ENCODE measurements at regions not wholly inside any gene's neighbourhood (a gene's known extent, or its start where the extent isn't known, plus 50 kb on each side); places are given as distances from the start of the nearest gene placed in this dataset.

GRCh38 chr2:217468042-217468830 lies 534.6 kb downstream of the TNS1 start:
- DNase-seq, result no peak

DNA sequence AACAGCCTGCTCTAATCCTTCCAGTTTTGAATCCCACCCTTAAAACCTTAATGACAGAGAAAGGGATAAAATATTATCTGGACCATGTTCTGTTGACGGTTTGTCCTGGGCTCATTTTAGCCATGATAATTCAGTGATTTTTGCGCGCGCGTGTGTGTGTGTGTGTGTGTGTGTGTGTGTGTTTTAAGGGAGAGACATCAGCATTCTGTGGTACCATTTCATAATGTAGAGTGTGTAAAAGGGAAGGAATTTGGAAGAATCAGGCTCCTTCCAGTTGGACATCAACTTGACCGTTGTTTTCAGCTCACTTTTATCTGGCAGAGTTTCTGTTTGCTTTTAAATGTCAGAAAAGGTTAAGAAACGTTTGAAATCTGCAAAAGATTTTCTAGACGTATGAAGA lies 535.5 kb downstream of the TNS1 start:
- no peak for DNase-seq

DNA sequence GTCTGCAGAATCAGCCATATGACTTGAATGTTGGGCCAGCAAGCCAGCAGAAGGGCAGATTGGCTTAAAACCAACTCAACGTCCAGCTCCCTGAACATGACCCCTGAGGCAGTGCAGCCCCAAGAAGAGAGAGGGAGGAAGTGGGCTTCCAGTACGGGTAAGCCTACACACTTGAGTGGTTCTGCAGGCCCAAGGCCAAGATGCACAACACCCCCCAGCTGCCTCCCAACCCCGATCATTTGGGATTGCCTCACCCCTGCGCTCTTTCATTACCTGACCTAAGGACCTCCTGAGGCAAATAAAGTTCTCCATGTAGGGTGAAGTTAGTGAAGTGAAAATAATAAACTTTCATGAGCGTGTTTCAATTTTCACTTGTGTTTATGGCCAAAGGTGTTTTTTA lies 536.0 kb downstream of the TNS1 start:
- DNase-seq, result no peak

- no peak for DNase-seq
Measured at GRCh38 chr2:217466104-217466503, 536.7 kb downstream of the TNS1 start.

DNA sequence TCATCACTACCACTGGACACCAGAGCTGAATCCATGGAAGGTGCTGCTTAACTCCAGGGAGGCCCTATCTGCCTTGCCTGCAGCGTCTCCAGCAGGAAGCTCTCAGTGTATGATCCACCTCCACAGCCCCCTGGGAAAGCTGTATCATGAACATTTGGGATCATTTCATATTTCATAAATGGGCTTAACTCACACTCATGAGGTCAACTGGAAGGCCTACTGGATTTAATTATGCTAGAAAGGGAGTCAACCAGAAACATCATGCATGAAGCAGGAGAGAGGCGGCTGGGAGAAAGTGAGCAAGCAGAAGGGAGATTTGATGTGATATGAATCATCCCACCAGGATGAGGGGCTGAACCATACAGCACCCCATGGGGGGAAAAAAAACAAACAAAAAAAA lies 537.7 kb downstream of the TNS1 start:
- DNase-seq, result no peak

GRCh38 chr2:217463402-217464075 lies 539.3 kb downstream of the TNS1 start:
- no peak for DNase-seq

- no peak for DNase-seq
Measured at GRCh38 chr2:217462121-217462520, 540.7 kb downstream of the TNS1 start.

GRCh38 chr2:217461674-217462073 lies 541.1 kb downstream of the TNS1 start:
- DNase-seq, result no peak

DNA sequence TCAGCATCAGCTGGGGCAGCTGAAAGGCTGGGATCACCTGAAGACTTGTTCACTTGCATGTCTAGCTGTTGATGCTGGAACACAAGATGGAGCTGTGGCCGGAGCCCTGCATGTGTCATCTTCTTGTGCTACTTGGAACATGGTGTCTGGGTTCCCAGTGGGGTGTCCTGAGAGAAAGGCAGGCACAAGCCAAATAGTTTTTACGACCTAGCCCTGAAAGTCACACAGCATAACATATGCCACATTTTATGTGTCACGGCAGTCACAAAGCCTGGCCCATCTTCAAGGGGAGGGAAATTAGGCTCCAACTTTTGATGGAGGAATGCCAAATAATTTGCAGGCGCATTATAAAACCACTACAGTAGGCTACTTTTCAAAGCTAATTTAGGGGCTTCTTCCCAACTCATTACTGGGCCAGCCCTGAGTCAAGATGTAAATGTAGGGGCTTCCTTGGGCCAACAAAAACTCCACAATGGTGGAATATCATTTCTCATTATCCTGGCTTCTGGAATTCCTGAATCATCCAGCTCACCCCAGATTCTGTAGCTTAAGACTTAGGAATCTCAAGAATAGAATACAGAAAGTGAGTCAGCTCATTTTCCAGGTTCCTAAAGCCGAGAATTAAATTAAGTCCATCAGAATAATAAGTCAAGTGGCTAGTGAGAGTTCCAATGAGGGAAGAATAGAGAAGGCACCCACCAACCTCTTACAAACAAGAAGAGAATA lies 543.0 kb downstream of the TNS1 start:
- DNase-seq, result no peak

DNA sequence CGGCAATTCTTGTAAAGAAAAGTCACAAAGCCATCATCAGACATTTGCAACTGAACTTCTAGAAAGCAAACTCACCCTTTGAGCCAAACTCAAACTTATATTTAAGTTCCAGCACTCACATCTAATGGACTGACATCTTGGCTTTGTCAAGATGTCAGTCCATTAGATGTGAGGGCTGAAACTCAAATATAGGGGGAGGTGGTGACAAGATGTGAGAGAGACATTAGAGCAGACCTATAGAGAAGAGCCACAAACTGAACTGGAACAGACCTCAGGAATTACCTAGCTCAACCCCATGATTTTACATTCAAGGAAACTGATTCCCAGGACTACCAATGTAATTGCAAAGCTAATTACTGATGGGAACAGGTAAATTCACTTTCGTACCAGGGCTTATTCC lies 543.8 kb downstream of the TNS1 start:
- DNase-seq, result no peak

DNA sequence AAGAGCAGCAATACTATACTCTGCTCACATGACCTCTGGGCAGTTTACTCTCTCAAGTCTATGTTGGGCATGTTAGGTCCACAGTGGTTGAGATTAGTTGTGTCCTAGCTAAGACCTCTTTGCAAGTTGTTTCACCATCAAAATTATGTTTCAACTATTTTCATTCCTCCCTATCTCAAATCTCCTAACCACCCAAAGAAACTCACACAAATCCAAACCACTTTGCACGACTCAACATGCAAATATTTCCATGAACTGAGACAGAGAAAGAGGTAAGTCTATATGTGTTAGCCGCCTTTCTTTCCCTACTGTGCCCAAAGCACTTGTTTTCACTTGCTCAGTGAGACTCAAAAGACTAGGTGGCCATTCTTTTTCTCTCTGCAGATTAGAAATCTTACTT lies 546.8 kb downstream of the TNS1 start:
- no peak for DNase-seq

GRCh38 chr2:217452928-217453327 lies 549.9 kb downstream of the TNS1 start:
- DNase-seq, result no peak

GRCh38 chr2:217451666-217452065 lies 551.1 kb downstream of the TNS1 start:
- no peak for DNase-seq

- no peak for DNase-seq
Measured at GRCh38 chr2:217449444-217449843, 553.4 kb downstream of the TNS1 start.

GRCh38 chr2:217448860-217449259 lies 553.9 kb downstream of the TNS1 start:
- DNase-seq, result no peak

DNA sequence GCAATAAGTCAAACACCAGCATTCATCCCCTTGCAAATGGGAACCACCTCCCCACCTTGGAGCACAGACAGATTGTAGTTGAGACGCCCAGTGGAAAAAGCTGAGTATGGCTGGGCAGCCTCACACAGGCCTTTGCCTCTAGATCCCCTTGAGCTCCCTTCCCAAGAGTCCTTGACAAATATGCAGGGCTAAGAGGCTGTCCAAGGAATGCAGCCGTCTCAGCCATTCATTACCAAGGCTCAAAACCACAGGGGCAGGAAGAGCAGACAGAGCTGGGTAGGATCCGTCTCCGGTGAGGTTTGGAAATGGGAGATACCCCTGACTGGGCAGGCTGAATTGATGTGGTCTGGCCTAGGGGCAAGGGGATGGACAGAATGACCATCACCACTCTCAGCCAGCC lies 557.1 kb downstream of the TNS1 start:
- DNase-seq, result no peak

DNA sequence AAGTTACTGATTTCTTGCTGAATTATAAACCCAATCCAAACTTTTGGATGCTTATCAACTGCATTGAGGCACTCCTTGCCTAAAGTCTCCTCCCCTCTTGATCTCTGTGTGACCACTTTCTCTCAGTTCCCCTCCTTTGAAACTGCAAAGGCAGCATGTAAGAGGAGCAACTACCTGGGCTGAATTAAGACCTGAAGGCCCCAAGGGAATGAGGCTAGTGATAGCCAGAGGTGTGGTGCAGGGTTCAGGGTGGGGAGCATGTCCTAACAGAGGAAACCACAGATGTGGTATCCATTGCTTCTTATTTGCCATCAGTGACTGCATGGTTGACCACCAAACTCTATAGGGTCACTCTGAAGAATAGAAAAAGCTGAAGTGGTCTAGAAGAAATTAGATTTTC lies 557.9 kb downstream of the TNS1 start:
- DNase-seq, result no peak

DNA sequence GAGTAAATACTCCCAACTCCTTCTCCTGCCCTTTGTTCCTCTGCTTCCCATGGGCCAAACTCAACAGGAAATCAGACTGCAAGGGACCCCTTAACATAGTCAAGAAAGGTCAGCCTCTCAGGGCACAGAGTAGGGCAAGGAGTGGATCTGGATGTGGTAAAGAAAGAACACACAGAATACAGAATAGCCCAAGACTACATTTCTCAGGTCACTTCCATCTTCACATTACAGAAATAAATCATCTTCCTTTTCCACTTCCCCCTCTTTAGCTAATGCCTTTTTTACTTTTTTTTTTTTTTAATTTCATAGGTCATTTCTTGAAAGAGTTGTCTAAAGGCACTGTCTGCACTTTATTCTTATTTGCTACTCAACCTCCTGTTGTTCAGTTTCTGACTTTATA lies 558.3 kb downstream of the TNS1 start:
- DNase-seq, result no peak

GRCh38 chr2:217443601-217444000 lies 559.2 kb downstream of the TNS1 start:
- DNase-seq, result no peak

DNA sequence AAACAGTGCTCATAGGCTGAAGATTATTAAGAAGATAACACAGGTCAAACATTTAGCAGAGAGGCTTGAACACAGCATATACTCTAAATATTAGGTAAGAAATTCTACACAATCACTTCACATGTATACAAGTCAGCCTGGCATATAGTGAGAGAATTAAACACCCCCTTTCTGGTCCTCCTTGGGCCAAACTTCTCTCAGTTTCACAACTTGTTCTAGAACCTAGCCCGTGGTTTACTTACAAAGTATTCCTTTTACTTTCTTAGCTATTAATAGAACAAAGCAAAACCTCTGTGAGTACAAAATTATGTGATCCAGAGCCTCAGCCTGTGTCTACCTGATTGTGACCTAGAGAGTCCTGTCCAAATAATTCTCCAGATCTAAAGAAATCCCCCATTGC lies 562.8 kb downstream of the TNS1 start:
- DNase-seq, result no peak

- DNase-seq, result no peak
Measured at GRCh38 chr2:217438821-217439220, 564.0 kb downstream of the TNS1 start.

DNA sequence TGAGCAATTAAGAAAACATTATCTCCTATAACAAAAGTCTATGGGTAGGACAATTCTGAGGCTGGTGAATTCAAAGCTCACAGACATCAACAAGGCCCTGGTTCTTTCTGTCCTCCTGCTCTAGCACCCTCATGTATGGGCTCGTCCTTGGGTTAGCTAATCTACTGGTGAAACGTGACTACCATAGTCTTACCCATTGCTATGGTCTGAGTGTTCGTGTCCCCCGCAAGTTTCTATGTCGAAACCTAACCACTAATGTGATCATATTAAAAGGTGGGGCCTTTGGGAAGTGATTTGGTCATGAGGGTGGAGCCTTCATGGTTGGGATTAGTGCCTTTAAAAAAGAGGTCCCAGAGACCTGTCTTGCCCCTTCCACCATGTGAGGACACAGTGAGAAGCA lies 564.7 kb downstream of the TNS1 start:
- no peak for DNase-seq

DNA sequence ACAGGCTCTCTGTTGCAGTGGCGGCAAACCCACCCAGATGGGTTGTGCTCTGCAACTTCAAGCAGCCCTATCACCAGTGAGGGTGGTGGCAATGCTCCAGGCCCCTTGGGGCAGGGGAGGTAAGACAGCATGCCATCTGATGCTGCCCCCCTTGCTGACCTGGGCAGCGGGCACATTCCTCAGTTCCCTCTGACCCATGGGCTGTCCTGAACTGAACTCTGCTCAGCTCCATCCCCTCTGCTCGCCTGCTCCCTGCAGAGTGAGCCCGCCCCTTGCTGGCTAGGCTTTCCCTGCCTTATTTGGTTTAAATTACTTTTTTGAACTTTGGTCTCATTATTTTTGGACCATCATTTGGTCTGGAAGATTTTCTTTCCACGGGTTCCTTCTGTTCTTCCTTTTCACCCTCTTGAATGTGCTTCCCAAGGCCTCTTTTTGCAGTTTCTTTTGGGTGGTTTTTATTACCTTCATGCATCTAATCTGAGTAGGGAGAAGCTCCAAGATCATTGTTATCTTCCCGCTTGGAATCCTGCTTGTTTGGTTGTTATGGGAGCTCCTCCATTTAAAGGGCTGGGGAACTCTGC lies 565.4 kb downstream of the TNS1 start:
- DNase-seq, result no peak

DNA sequence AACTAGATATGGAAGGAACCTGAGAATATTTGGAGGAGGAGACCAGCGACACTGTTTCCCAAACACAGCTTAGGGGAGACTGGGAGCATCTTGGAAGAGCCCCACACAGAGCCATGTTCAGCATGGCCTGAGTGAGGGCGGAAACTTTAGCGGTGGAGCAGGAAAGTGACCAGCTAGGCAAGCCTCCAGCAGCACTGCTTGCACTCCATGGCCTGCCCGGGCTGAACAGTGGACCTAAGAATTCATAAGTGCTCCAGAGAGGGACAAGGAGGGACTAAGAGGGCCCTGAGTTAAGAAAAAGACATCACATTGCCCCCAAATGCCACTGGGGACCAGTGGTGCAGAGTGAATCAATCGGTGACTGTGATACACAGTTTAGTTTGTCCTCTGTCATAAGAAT lies 566.4 kb downstream of the TNS1 start:
- no peak for DNase-seq

Measured in activated CD4-positive, alpha-beta T cell treated with anti-CD3 and anti-CD28 coated beads, Interleukin-10, Interleukin-2, amounts not matched to agents 100 ng/mL and 50 ng/mL, durations not matched to agents 16 hours and 8 hours (primary cell).